Chondrocyte (in vitro differentiated cells): ENCODE measurements at regions not wholly inside any gene's neighbourhood (a gene's known extent, or its start where the extent isn't known, plus 50 kb on each side); places are given as distances from the start of the nearest gene placed in this dataset.

Source experiments
- DNase-seq: peaks from one replicate; pipeline ENCODE4 v3.0.0; 2021; ENCODE audit warnings: mixed read lengths, low spot score
- H3K27ac Mint-ChIP-seq: one replicate; pipeline ENCODE4 v1.8.0; 2021; ENCODE audit warnings: mild to moderate bottlenecking, moderate library complexity, mixed read lengths; ENCODE audit not compliant: unreplicated experiment
- H3K27me3 Mint-ChIP-seq: 2 replicates; pipeline ENCODE4 v1.8.0; 2021; ENCODE audit warnings: low read depth, mixed read lengths
- H3K36me3 Mint-ChIP-seq: 2 replicates; pipeline ENCODE4 v1.8.0; 2021; ENCODE audit warnings: low read depth, mixed read lengths
- H3K4me1 Mint-ChIP-seq: 2 replicates; pipeline ENCODE4 v1.8.0; 2021; ENCODE audit warnings: low read depth, mild to moderate bottlenecking, mixed read lengths
- H3K4me3 Mint-ChIP-seq: one replicate; pipeline ENCODE4 v1.8.0; 2021; ENCODE audit warnings: mild to moderate bottlenecking, moderate library complexity, mixed read lengths; ENCODE audit not compliant: unreplicated experiment
- H3K9me3 Mint-ChIP-seq: 2 replicates; pipeline ENCODE4 v1.8.0; 2021; ENCODE audit warnings: low read depth, mixed read lengths
- CTCF ChIP-seq: fragments of 200-600 bp; sonication (generic); IDR thresholded peaks from 2 replicates; pipeline ENCODE4 v1.5.0; 2021; ENCODE audit warnings: antibody characterized with exemption, mild to moderate bottlenecking, moderate library complexity

DNA sequence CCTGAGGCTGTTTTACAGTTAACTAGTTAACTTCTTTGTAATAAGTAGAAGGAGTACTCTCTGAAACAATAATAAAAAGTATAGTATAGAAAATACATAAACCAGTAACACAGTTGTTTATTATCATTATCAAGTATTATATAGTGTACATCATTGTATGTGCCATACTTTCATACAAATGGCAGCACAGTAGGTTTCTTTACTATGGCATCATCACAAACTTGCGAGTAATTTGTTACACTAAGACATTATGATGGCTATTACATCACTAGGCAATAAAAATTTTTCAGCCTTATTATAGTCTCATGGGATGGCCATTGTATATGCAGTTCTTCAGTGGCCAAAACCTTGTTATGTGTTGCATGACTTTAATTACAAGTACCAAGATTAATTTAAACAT is 1376.5 kb upstream of the ADGRL2 start:
- Mint-ChIP-seq H3K4me1 (no peaks in the 10 kb centered on the region), H3K27ac (no peak overlapping the region), H3K36me3 (peaks cover under 1% of the 10 kb centered on the region), H3K9me3 (peaks cover 1% of the 10 kb centered on the region), H3K4me3 (no peak overlapping the region), H3K27me3 (no peaks in the 10 kb centered on the region)
- no peak for DNase-seq
- no peak for TF ChIP-seq CTCF

GRCh38 chr1:80418134-80418533 is 1382.6 kb upstream of the ADGRL2 start:
- TF ChIP-seq CTCF = no peak
- H3K4me3 Mint-ChIP-seq = no peak overlapping the region
- H3K27ac Mint-ChIP-seq = no peak overlapping the region
- H3K9me3 Mint-ChIP-seq = peaks cover 7% of the 10 kb centered on the region
- peaks cover 11% of the 10 kb centered on the region for H3K4me1 Mint-ChIP-seq
- H3K27me3 Mint-ChIP-seq = no peaks in the 10 kb centered on the region
- no peak for DNase-seq
- H3K36me3 Mint-ChIP-seq = peaks cover 4% of the 10 kb centered on the region

DNA sequence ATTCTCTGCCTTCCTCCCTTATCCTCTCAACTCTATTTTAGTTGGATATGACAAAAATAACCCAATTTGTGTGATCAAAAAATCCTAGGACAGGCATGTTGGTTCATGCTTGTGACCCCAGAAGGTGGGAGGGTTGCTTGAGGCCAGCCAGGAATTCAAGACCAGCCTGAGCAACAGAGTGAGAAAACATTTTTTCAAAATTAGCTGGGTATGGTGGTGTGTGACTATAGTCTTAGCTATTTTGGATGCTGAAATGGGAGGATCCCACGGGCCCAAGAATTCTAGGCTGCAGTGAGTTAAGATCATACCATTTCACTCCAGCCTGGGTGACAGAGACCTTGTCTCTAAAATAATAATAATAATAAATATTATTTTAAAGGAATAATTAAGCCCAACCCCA is 1383.1 kb upstream of the ADGRL2 start:
- peaks cover 11% of the 10 kb centered on the region for H3K4me1 Mint-ChIP-seq
- no peaks in the 10 kb centered on the region for H3K27me3 Mint-ChIP-seq
- H3K9me3 Mint-ChIP-seq = peaks cover 7% of the 10 kb centered on the region
- H3K27ac Mint-ChIP-seq = peak overlapping the region; percentile 82
- DNase-seq = no peak
- H3K4me3 Mint-ChIP-seq = no peak overlapping the region
- TF ChIP-seq CTCF = no peak
- peaks cover 4% of the 10 kb centered on the region for H3K36me3 Mint-ChIP-seq

- no peak for DNase-seq
- H3K27ac Mint-ChIP-seq = no peak overlapping the region
Measured at GRCh38 chr1:80413969-80414368, 1386.8 kb upstream of the ADGRL2 start.

GRCh38 chr1:80410233-80410632 is 1390.5 kb upstream of the ADGRL2 start:
- peaks cover 8% of the 10 kb centered on the region for H3K9me3 Mint-ChIP-seq
- no peak for TF ChIP-seq CTCF
- no peak overlapping the region for H3K27ac Mint-ChIP-seq
- no peaks in the 10 kb centered on the region for H3K27me3 Mint-ChIP-seq
- no peak for DNase-seq
- H3K4me1 Mint-ChIP-seq = peaks cover 5% of the 10 kb centered on the region
- no peak overlapping the region for H3K4me3 Mint-ChIP-seq
- H3K36me3 Mint-ChIP-seq = no peaks in the 10 kb centered on the region

More at GRCh38 chr1:80413969-80414368, 1386.8 kb upstream of the ADGRL2 start:
- Mint-ChIP-seq H3K9me3 (peaks cover 9% of the 10 kb centered on the region), H3K27me3 (no peaks in the 10 kb centered on the region), H3K4me1 (peaks cover 11% of the 10 kb centered on the region), H3K4me3 (no peak overlapping the region), H3K36me3 (peaks cover under 1% of the 10 kb centered on the region)
- no peak for TF ChIP-seq CTCF
